Astrocyte (in vitro differentiated cells and primary cell): ENCODE measurements at regions not wholly inside any gene's neighbourhood (a gene's known extent, or its start where the extent isn't known, plus 50 kb on each side); places are given as distances from the start of the nearest gene placed in this dataset.

Source experiments
- DNase-seq: peaks from one replicate; pipeline ENCODE4 v3.0.0-alpha.2; 2010; ENCODE audit warnings: low read depth
- FAIRE-seq: peaks from 2 replicates; lab custom pipeline; 2011; peaks lifted over from hg19 to GRCh38; lab: Jason Lieb, UNC
- H2AFZ ChIP-seq: 2 replicates; pipeline ENCODE4 v1.6.0; 2012; ENCODE audit warnings: low read depth, low read length, inconsistent platforms
- H3K27ac ChIP-seq: 2 replicates; pipeline ENCODE4 v1.5.1; 2011; ENCODE audit warnings: low read depth, low read length, inconsistent platforms
- H3K27me3 ChIP-seq: 2 replicates; pipeline ENCODE4 v1.6.0; 2011; ENCODE audit warnings: low read length, inconsistent platforms; ENCODE audit not compliant: insufficient read depth
- H3K36me3 ChIP-seq: 2 replicates; pipeline ENCODE4 v1.5.1; 2011; ENCODE audit warnings: low read length, inconsistent platforms; ENCODE audit not compliant: insufficient read depth
- H3K4me1 ChIP-seq: 2 replicates; pipeline ENCODE4 v1.5.1; 2011; ENCODE audit warnings: low read length, inconsistent platforms; ENCODE audit not compliant: insufficient read depth
- H3K4me2 ChIP-seq: 2 replicates; pipeline ENCODE4 v1.6.0; 2012; ENCODE audit warnings: low read length, inconsistent platforms
- H3K4me3 ChIP-seq: 2 replicates; pipeline ENCODE4 v1.5.1; 2011; ENCODE audit warnings: low read depth, mild to moderate bottlenecking, low read length, inconsistent platforms; ENCODE audit not compliant: insufficient read depth
- H3K79me2 ChIP-seq: 2 replicates; pipeline ENCODE4 v1.6.0; 2012; ENCODE audit warnings: mild to moderate bottlenecking, low read length, inconsistent platforms; ENCODE audit not compliant: insufficient read depth
- H3K9ac ChIP-seq: 2 replicates; pipeline ENCODE4 v1.6.0; 2012; ENCODE audit warnings: mild to moderate bottlenecking, low read length, inconsistent platforms
- H3K9me3 ChIP-seq: 2 replicates; pipeline ENCODE4 v1.5.1; 2012; ENCODE audit warnings: low read depth, mild to moderate bottlenecking, low read length, inconsistent platforms; ENCODE audit not compliant: insufficient read depth
- H4K20me1 ChIP-seq: 2 replicates; pipeline ENCODE4 v1.6.0; 2012; ENCODE audit warnings: low read length, inconsistent platforms; ENCODE audit not compliant: insufficient read depth
- H3K27ac Mint-ChIP-seq: one replicate; pipeline ENCODE4 v1.8.0; 2021; ENCODE audit warnings: mild to moderate bottlenecking, mixed read lengths; ENCODE audit not compliant: unreplicated experiment
- H3K27me3 Mint-ChIP-seq: one replicate; pipeline ENCODE4 v1.8.0; 2021; ENCODE audit warnings: low read depth, mixed read lengths; ENCODE audit not compliant: unreplicated experiment
- H3K36me3 Mint-ChIP-seq: one replicate; pipeline ENCODE4 v1.8.0; 2021; ENCODE audit warnings: low read depth, mixed read lengths; ENCODE audit not compliant: unreplicated experiment
- H3K4me1 Mint-ChIP-seq: one replicate; pipeline ENCODE4 v1.8.0; 2021; ENCODE audit warnings: low read depth, mixed read lengths; ENCODE audit not compliant: unreplicated experiment
- H3K4me3 Mint-ChIP-seq: one replicate; pipeline ENCODE4 v1.8.0; 2021; ENCODE audit warnings: mild to moderate bottlenecking, moderate library complexity, mixed read lengths; ENCODE audit not compliant: unreplicated experiment
- H3K9me3 Mint-ChIP-seq: one replicate; pipeline ENCODE4 v1.8.0; 2021; ENCODE audit warnings: mild to moderate bottlenecking, mixed read lengths; ENCODE audit not compliant: unreplicated experiment
- CTCF ChIP-seq: IDR thresholded peaks from 2 replicates; pipeline ENCODE4 v1.5.1; 2011; ENCODE audit warnings: low read depth, mild to moderate bottlenecking, inconsistent platforms, low read length, moderate library complexity; ENCODE audit not compliant: insufficient read depth
- EZH2 ChIP-seq: IDR thresholded peaks from 2 replicates; pipeline ENCODE4 v1.6.1; 2012; ENCODE audit warnings: mild to moderate bottlenecking, low read length, inconsistent platforms; ENCODE audit not compliant: insufficient read depth

- no peak for FAIRE-seq
- Mint-ChIP-seq H3K9me3 (no peaks in the 10 kb centered on the region), H3K36me3 (no peaks in the 10 kb centered on the region), H3K4me1 (no peaks in the 10 kb centered on the region), H3K27ac (no peak overlapping the region), H3K27me3 (peaks cover 5% of the 10 kb centered on the region), H3K4me3 (no peak overlapping the region)
- no peaks in the 10 kb centered on the region for H4K20me1 ChIP-seq
- H3K27me3 ChIP-seq: no peaks in the 10 kb centered on the region
- no peaks in the 10 kb centered on the region for H3K36me3 ChIP-seq
- no peak for DNase-seq
- no peak overlapping the region for H3K27ac ChIP-seq
- no peak overlapping the region for H2AFZ ChIP-seq
- H3K4me3 ChIP-seq: no peak overlapping the region
- no peak overlapping the region for H3K9ac ChIP-seq
- H3K4me1 ChIP-seq: no peaks in the 10 kb centered on the region
- no peaks in the 10 kb centered on the region for H3K79me2 ChIP-seq
- no peak for TF ChIP-seq CTCF
- TF ChIP-seq EZH2: no peak
- no peaks in the 10 kb centered on the region for H3K9me3 ChIP-seq
- no peak overlapping the region for H3K4me2 ChIP-seq
These were observed 57.0 kb upstream of the TMEM170B start for GRCh38 chr6:11480541-11480940.

- no peak overlapping the region for H3K9ac ChIP-seq
- H3K4me3 ChIP-seq: no peak overlapping the region
- peaks cover 4% of the 10 kb centered on the region for H3K4me1 Mint-ChIP-seq
- TF ChIP-seq CTCF: no peak
- no peak for TF ChIP-seq EZH2
- no peaks in the 10 kb centered on the region for H3K4me1 ChIP-seq
- no peaks in the 10 kb centered on the region for H3K79me2 ChIP-seq
- no peak for DNase-seq
- no peaks in the 10 kb centered on the region for H3K27me3 ChIP-seq
- no peak overlapping the region for H3K27ac ChIP-seq
- H4K20me1 ChIP-seq: no peaks in the 10 kb centered on the region
- H3K9me3 ChIP-seq: no peaks in the 10 kb centered on the region
- H3K27ac Mint-ChIP-seq: no peak overlapping the region
- no peaks in the 10 kb centered on the region for H3K36me3 Mint-ChIP-seq
- H3K27me3 Mint-ChIP-seq: peaks cover 8% of the 10 kb centered on the region
- H3K4me2 ChIP-seq: no peak overlapping the region
- no peak for FAIRE-seq
- H2AFZ ChIP-seq: no peak overlapping the region
- no peak overlapping the region for H3K4me3 Mint-ChIP-seq
- H3K9me3 Mint-ChIP-seq: no peaks in the 10 kb centered on the region
- no peaks in the 10 kb centered on the region for H3K36me3 ChIP-seq
These were observed 58.3 kb upstream of the TMEM170B start for GRCh38 chr6:11479296-11479695.

- peaks cover 5% of the 10 kb centered on the region for H3K4me1 Mint-ChIP-seq
- no peak overlapping the region for H3K4me3 Mint-ChIP-seq
- no peak overlapping the region for H3K9ac ChIP-seq
- H3K9me3 Mint-ChIP-seq: no peaks in the 10 kb centered on the region
- no peak overlapping the region for H3K27ac ChIP-seq
- no peak overlapping the region for H3K27ac Mint-ChIP-seq
- H3K79me2 ChIP-seq: no peaks in the 10 kb centered on the region
- DNase-seq: no peak
- peaks cover 9% of the 10 kb centered on the region for H3K27me3 Mint-ChIP-seq
- FAIRE-seq: no peak
- no peak overlapping the region for H2AFZ ChIP-seq
- H3K9me3 ChIP-seq: no peaks in the 10 kb centered on the region
- TF ChIP-seq CTCF: no peak
- no peak for TF ChIP-seq EZH2
- H3K36me3 ChIP-seq: no peaks in the 10 kb centered on the region
- H3K4me2 ChIP-seq: no peak overlapping the region
- no peaks in the 10 kb centered on the region for H4K20me1 ChIP-seq
- no peaks in the 10 kb centered on the region for H3K27me3 ChIP-seq
- H3K36me3 Mint-ChIP-seq: no peaks in the 10 kb centered on the region
- H3K4me3 ChIP-seq: no peak overlapping the region
- H3K4me1 ChIP-seq: no peaks in the 10 kb centered on the region
These were observed 59.0 kb upstream of the TMEM170B start for GRCh38 chr6:11478586-11478985.
